SK-N-MC (cell line): ENCODE measurements at regions not wholly inside any gene's neighbourhood (a gene's known extent, or its start where the extent isn't known, plus 50 kb on each side); places are given as distances from the start of the nearest gene placed in this dataset.

ENCODE experiments used
- EZH2 ChIP-seq: fragments of 200-600 bp; sonication (generic); IDR thresholded peaks from one replicate; pipeline ENCODE4 v1.6.1; 2017; ENCODE audit warnings: antibody characterized with exemption
- FOXP2 ChIP-seq: optimal IDR thresholded peaks from 2 replicates; pipeline ENCODE3; 2011; ENCODE audit warnings: mild to moderate bottlenecking, moderate library complexity; ENCODE audit not compliant: insufficient read depth; ENCODE audit errors: extremely low read length, control extremely low read depth
- POLR2AphosphoS5 ChIP-seq: IDR thresholded peaks from 2 replicates; pipeline ENCODE4 v1.6.1; 2012; ENCODE audit warnings: mild to moderate bottlenecking, low read depth, low read length, borderline replicate concordance

GRCh38 chr3:80806673-80807072, 954.8 kb downstream of the GBE1 start:
- TF ChIP-seq EZH2 (no peak), POLR2AphosphoS5 (no peak), FOXP2 (no peak)
